Endothelial cell of umbilical vein (primary cell): ENCODE measurements at regions not wholly inside any gene's neighbourhood (a gene's known extent, or its start where the extent isn't known, plus 50 kb on each side); places are given as distances from the start of the nearest gene placed in this dataset.

ENCODE experiments used
- BruUV-seq: library from RNA; stranded (reverse); fragments of 400-500 nt; replicated peaks from 2 replicates; lab custom pipeline; 2021; lab: Mats Ljungman, UMichigan
- CTCF ChIA-PET: fragments of 300-600, 350-600 bp; sonication (Branson Sonifier 250); formaldehyde crosslinking; loops from one replicate; lab custom pipeline; 2021; ENCODE audit warnings: antibody characterized with exemption, inconsistent platforms; lab: Charles Lee
- POLR2A ChIA-PET: fragments of 300-600, 350-600 bp; sonication (Branson Sonifier 250); formaldehyde crosslinking; loops from one replicate; lab custom pipeline; 2021; ENCODE audit warnings: antibody characterized with exemption, inconsistent platforms; lab: Charles Lee
- DNase-seq: peaks from one replicate; pipeline ENCODE4 v3.0.0-alpha.2; 2011; ENCODE audit warnings: low read depth, low spot score
- FAIRE-seq: peaks from 2 replicates; lab custom pipeline; 2011; peaks lifted over from hg19 to GRCh38; lab: Jason Lieb, UNC
- H2AFZ ChIP-seq: 2 replicates; pipeline ENCODE4 v1.6.0; 2012; ENCODE audit warnings: low read depth, low read length, control low read depth, inconsistent platforms
- H3K27ac ChIP-seq: 2 replicates; pipeline ENCODE4 v1.5.1; 2011; ENCODE audit warnings: low read depth, mild to moderate bottlenecking, control low read depth, low read length, moderate library complexity; ENCODE audit not compliant: insufficient read depth
- H3K27me3 ChIP-seq, 2 experiments: 2 replicates each; pipeline versions ENCODE4 v1.6.0 to v1.6.1; 2011; ENCODE audit warnings: low read length in 2 of 2, mixed read lengths in 1 of 2; ENCODE audit not compliant: control insufficient read depth in 2 of 2, insufficient read depth in 2 of 2
- H3K36me3 ChIP-seq, 2 experiments: 2 replicates in 1 of 2; 3 replicates in 1 of 2; pipeline ENCODE4 v1.5.1; 2011; ENCODE audit warnings: low read length in 2 of 2, mild to moderate bottlenecking in 1 of 2, moderate library complexity in 1 of 2; ENCODE audit not compliant: control insufficient read depth in 2 of 2, insufficient read depth in 2 of 2; ENCODE audit errors: extremely low read depth in 1 of 2
- H3K4me1 ChIP-seq: 3 replicates; pipeline ENCODE4 v1.5.1; 2011; ENCODE audit warnings: mild to moderate bottlenecking, low read length; ENCODE audit not compliant: control insufficient read depth, insufficient read depth; ENCODE audit errors: extremely low read depth
- H3K4me2 ChIP-seq: 2 replicates; pipeline ENCODE4 v1.6.1; 2011; ENCODE audit warnings: low read length, control low read depth, mixed read lengths; ENCODE audit not compliant: insufficient read depth
- H3K4me3 ChIP-seq, 3 experiments: fragments of 200-600 bp in 1 of 3; sonication (generic), shearing (Covaris generic) in 1 of 3; replicated peaks in 1 of 3; 2 replicates each; pipeline ENCODE4 v1.5.1; 2011 to 2016; ENCODE audit warnings: control low read depth in 3 of 3, low read length in 3 of 3, mild to moderate bottlenecking in 2 of 3, inconsistent platforms in 1 of 3, low read depth in 1 of 3, moderate library complexity in 1 of 3; ENCODE audit not compliant: insufficient read depth in 1 of 3
- H3K79me2 ChIP-seq: 2 replicates; pipeline ENCODE4 v1.6.0; 2012; ENCODE audit warnings: low read length, inconsistent platforms; ENCODE audit not compliant: control insufficient read depth, insufficient read depth
- H3K9ac ChIP-seq: replicated peaks from 2 replicates; pipeline ENCODE3; 2011; ENCODE audit warnings: low read length, control low read depth; ENCODE audit not compliant: insufficient read depth; ENCODE audit errors: extremely low read depth
- H3K9me1 ChIP-seq: replicated peaks from 3 replicates; pipeline ENCODE4 v1.6.0; 2011; ENCODE audit warnings: mild to moderate bottlenecking, low read length; ENCODE audit not compliant: control insufficient read depth, insufficient read depth; ENCODE audit errors: extremely low read depth
- H3K9me3 ChIP-seq: replicated peaks from 2 replicates; pipeline ENCODE4 v1.5.1; 2012; ENCODE audit warnings: low read length, inconsistent platforms; ENCODE audit not compliant: control insufficient read depth, insufficient read depth
- H4K20me1 ChIP-seq: replicated peaks from 2 replicates; pipeline ENCODE3; 2011; ENCODE audit warnings: mild to moderate bottlenecking, low read length; ENCODE audit not compliant: control insufficient read depth, insufficient read depth; ENCODE audit errors: extremely low read depth
- CTCF ChIP-seq, 2 donors: IDR thresholded peaks; 1 replicate in 1 of 2; 2 replicates in 1 of 2; pipeline ENCODE4 v1.5.1; 2011; ENCODE audit warnings: low read length in 2 of 2, mild to moderate bottlenecking in 2 of 2, moderate library complexity in 2 of 2, control low read depth in 1 of 2, inconsistent platforms in 1 of 2, low read depth in 1 of 2; ENCODE audit not compliant: insufficient read depth in 1 of 2; ENCODE audit errors: extremely low read depth in 1 of 2
- EZH2 ChIP-seq: IDR thresholded peaks from 2 replicates; pipeline ENCODE4 v1.6.1; 2012; ENCODE audit warnings: borderline replicate concordance, low read depth, mild to moderate bottlenecking, moderate library complexity, low read length, inconsistent platforms; ENCODE audit not compliant: severe bottlenecking
- FOS ChIP-seq: IDR thresholded peaks from 2 replicates; pipeline ENCODE4 v1.6.1; 2011; ENCODE audit warnings: mild to moderate bottlenecking, low read length, moderate library complexity, borderline replicate concordance; ENCODE audit not compliant: insufficient read depth
- GATA2 ChIP-seq: IDR thresholded peaks from 2 replicates; pipeline ENCODE4 v1.7.0; 2011; ENCODE audit warnings: low read depth, mild to moderate bottlenecking, moderate library complexity, mixed read lengths, low read length; ENCODE audit not compliant: insufficient read length, insufficient read depth
- JUN ChIP-seq: IDR thresholded peaks from 2 replicates; pipeline ENCODE4 v1.6.1; 2011; ENCODE audit warnings: borderline replicate concordance, low read depth; ENCODE audit not compliant: insufficient read length, insufficient read depth
- MYC ChIP-seq: IDR thresholded peaks from one replicate; pipeline ENCODE4 v1.6.1; 2011; ENCODE audit warnings: mild to moderate bottlenecking, low read depth, low read length
- POLR2AphosphoS5 ChIP-seq: IDR thresholded peaks from 2 replicates; pipeline ENCODE4 v1.6.1; 2012; ENCODE audit warnings: low read depth, mild to moderate bottlenecking, control low read depth, low read length, moderate library complexity; ENCODE audit not compliant: insufficient read depth
- dilution Hi-C: fragments of 300-500 bp; cut with MboI; formaldehyde crosslinking; loops from one replicate; pipeline ENCODE4 v1.15.0; 2019; ENCODE audit warnings: low sequenced_read_pairs; ENCODE audit not compliant: extremely low pct_ligation_motif_present
- intact Hi-C: fragments of 100-400 bp; cut with micrococcal nuclease; formaldehyde crosslinking; loops from one replicate; pipeline ENCODE4 v1.10.0; 2022
- TF ChIP-seq, protein P1 (sequence below): IDR thresholded peaks from 2 replicates; pipeline ENCODE4 v1.6.1; 2011; ENCODE audit not compliant: insufficient read depth, insufficient read length

DNA sequence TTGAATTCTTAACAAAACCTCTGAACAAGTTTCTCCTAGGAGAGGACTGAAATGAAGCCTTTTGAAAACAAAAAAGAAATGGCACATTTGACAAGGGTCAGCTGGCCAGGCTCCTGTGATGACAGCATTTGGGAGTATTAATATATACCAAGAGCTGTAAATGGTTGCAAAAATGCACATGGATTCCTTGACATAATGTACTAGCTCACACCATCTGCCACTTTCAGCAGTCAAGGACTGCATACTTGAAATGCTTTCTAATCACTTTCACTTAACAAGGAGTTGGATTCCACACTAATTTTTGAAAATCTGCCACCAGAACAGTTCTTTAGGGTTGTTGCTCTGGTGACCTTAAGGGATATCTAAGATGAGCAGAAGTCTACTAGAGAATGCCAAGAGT, 236.7 kb upstream of the TOX3 start:
- H3K4me1 ChIP-seq = no peaks in the 10 kb centered on the region
- no peaks in the 10 kb centered on the region for H3K9me1 ChIP-seq
- TF ChIP-seq FOS (no peak), POLR2AphosphoS5 (no peak), GATA2 (no peak), CTCF (IDR thresholded peaks at IDR 0.05; ENCODE audit: extremely low read depth in 1 of 2, insufficient read depth in 1 of 2, low read depth in 1 of 2, low read length in 2 of 2) (no peak), MYC (no peak), EZH2 (no peak), JUN (no peak)
- TF ChIP-seq, protein P1, sequence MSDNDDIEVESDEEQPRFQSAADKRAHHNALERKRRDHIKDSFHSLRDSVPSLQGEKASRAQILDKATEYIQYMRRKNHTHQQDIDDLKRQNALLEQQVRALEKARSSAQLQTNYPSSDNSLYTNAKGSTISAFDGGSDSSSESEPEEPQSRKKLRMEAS = no peak
- ChIA-PET POLR2A (no interaction called here), CTCF (no interaction called here)
- H3K4me2 ChIP-seq = no peak overlapping the region
- H3K9ac ChIP-seq = no peak overlapping the region
- no peak overlapping the region for H3K27ac ChIP-seq
- H4K20me1 ChIP-seq = no peaks in the 10 kb centered on the region
- H3K4me3 ChIP-seq = no peak overlapping the region
- H3K27me3 ChIP-seq = no peaks in the 10 kb centered on the region
- no peak for DNase-seq
- peaks cover 3% of the 10 kb centered on the region for H3K9me3 ChIP-seq
- no peak overlapping the region for H2AFZ ChIP-seq
- H3K79me2 ChIP-seq = no peaks in the 10 kb centered on the region
- intact Hi-C loops = no loop called here
- no peak for FAIRE-seq
- BruUV-seq = no TSS peak
- H3K36me3 ChIP-seq = no peaks in the 10 kb centered on the region
- dilution Hi-C loops = no loop called here
